ENCODE measurements at regions not wholly inside any gene's neighbourhood (a gene's known extent, or its start where the extent isn't known, plus 50 kb on each side); places are given as distances from the start of the nearest gene placed in this dataset.

- TF ChIP-seq CTCF (IDR thresholded peaks at IDR 0.05) = no peak
- TF ChIP-seq POLR2A (IDR thresholded peaks at IDR 0.05) = no peak
- TF ChIP-seq POLR2AphosphoS5 (IDR thresholded peaks at IDR 0.05) = no peak
Measured at GRCh38 chr9:17963498-17963897, 384.6 kb downstream of the SH3GL2 start.
